GM18520 (cell line): ENCODE measurements at regions not wholly inside any gene's neighbourhood (a gene's known extent, or its start where the extent isn't known, plus 50 kb on each side); places are given as distances from the start of the nearest gene placed in this dataset.
A peak's percentile ranks its signal among the peaks of the same experiment; 100 is the strongest.
"Not testable (repeated sequence)": the region's sequence is repeated elsewhere in the genome, so short reads cannot be mapped to it uniquely, and the experiment has no call there.

ENCODE experiments used
- ATAC-seq: cut with Tn5 transposase; IDR thresholded peaks from one replicate; pipeline ENCODE4 v1.9.1; 2021; ENCODE audit not compliant: unreplicated experiment

DNA sequence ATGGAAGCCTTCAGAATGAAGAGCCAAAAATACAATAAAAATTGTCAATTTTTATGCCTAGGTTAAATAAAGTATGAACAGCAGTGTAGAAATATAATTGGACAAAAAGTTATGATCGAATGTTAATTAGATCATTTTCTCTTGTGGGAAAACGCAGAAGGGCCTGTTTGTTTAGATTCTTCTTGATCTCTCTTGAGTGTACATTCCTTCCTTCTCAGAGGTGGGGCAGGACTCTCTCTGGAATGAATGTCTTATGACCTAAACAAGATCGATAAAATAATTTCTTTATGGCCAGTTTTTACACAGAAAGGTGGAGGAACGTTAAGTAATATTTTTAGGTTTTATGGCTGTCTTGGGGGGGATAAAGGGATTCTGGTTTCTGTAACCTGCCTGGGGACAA, 500.1 kb upstream of the MARCKS start:
- no peak for ATAC-seq

DNA sequence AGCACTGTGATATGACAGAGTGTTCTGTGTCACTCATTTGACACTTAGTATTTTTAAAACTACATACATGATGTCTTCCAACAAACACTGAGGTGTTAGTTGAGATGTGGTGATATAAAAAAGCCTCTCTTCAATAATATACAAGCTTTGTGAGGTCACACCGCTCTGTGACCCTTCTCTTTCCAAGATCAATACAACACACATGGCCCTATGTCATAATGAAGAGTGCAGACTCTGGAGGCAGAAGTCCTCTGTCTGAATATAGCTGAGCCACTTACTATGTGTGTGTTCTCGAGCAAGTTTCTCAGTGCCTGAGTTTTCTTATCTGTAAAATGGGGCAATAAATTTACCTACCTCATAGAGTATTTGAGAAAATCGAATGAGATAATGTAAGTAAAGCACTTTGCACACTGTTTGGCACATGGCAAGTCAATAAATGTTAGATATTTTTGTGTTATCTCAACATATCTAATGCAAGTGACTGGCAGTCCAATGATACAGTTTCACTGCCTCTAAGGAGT, 499.0 kb upstream of the MARCKS start:
- no peak for ATAC-seq

DNA sequence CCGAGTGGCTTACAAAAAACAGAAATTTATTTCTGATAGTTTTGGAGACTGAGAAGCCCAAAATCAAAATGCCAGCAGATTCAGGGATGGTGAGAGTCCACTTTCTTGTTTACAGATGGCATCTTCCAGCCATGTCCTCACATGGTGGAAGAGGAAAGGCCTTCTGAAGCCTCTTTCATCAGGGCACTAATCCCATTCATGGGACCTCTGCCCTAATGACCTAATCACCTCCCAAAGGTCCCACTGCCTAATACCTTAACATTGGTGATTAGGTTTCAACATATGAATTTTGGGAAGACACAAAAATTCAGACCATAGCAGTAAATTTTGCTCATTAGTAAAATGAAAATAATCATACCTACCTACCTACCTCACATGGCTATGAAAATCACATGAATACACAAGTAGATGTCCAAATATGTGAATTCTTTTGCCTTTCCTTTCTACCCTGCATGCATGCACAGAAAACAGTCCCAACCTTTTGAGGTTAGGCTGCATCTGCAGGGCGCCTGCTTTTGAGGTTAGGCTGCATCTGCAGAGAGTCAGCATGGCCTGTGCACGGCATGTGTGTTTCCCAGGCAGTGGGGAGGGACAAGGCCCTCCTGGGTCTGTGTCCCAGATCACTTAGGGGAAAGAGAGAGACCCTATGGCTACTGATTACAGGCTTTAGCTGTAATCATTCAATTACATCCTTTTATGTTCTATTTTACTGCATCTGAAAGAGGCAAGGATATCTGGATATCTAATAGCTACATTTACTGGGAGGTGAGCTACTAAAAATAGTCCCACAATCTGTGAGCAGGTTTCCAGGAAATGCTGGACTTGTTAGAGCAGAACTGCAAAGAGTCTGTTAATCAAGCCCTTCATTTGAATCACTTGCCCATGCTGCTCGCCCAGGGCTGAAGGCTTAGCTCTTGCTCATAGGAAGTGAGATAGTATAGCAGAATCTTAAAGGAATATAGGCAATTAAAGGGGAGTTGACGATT, 497.7 kb upstream of the MARCKS start:
- no peak for ATAC-seq

DNA sequence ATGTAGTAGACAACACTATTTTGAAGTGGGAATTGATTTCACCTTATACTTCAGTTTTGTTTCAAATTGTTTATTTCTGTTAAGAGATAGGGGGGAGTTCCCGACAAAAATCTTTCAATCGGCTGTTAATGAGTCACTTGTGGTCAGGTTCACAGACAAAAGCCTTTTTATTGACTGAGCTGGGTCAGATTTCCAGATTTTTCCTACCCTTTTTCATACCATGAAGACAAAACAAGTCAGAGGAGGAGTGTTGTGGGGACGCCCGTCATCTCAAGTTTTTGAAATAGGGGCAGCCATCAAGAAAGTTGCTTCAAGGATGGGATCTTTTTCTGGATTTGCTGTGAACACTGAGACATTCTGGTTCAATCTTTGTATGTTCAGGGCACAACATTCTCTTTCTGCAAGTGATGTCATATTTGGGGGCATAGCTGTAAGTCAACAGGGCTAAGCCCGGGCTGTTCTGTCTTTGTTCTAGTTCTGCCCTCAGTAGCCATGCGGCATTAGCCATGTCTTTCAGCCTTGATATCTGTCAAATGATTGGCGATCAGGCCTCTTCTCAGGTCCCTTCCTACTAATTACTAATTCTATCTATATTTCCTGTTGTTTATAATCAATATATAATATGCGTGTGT, 496.0 kb upstream of the MARCKS start:
- no peak for ATAC-seq

DNA sequence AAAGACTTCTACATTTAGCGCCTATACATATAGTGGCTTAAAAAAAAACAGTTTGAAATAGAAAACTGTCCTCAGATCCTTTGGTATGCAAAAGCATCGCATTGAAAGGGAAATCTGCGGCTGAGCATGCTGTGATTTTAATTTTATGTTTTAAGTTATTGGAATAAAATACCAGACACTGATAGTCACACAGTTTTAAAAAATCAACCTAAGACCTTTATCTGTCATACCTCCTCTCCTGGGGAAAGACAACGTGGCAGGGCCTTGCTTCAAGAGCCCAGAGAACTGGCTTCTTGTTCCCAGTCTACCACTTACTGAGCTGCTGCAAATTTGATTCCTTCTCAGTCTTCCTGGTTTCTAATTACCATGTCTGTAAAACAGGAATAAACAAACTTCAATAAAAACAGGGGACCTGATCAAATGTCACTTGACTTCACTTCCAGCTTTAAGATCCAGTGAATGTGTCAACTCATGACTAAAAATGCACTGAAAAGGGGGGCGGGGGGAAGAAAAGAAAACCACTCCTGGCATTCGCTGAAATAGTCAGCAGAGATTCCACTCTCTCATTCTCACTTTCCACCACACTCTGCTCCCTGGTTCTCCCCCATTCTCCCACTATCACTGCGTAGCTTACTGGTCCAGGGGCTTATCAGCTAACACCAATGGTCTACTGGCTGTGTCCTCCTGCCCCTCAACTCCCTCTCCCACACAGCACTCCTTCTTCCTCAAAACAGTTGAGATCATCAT, 494.7 kb upstream of the MARCKS start:
- no peak for ATAC-seq

DNA sequence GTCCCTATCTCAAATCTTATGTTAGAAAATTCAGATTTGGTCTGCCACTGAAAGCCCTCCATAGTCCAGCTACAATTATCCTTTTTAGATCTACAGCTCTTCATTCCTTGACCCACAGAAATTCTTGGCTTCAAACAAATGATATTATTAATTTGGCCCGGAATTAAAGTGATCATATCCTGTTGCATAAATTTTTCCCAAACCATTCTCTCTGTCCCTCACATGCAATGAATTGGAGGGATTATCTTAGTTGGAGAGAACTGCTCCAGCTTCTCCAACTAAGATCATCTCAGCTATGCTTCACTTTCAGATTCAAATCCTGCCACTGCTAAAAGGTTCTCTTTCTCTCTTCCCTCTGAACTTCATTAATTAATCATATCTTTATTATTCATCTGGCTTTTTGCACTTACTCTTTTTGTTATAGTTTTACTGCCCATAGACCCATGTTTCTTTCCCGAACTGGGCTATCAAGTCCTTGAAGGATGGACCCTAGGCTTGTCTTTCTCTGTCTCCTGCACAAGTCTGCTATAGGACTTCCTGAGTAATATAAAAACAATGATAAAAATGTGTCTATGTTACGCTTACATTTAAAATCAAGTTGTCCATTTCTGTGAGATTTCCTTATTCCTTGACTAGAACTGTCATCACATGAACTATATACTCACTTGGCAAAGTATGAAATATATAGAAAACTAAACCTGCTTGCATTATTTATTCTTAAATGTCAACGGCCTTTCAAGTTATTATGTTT, 493.9 kb upstream of the MARCKS start:
- no peak for ATAC-seq

DNA sequence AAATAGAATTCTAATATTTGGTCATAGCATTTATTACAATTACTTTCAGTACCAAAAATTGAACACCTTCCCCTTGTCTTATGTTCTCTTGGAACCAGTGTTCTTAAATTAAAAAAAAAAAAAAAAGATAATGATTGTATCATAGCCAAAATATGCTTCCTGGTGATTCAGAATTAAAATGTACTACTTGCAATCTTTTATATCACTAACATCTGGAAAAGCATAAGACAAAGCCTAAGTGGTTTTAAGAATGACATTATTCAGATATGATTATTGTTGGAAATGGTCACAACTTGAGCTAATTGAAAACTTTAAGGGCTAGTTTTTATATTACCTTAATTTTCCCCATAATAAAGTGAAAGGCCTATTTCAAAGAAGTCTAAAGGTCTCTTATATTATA, 493.3 kb upstream of the MARCKS start:
- ATAC-seq = no peak

DNA sequence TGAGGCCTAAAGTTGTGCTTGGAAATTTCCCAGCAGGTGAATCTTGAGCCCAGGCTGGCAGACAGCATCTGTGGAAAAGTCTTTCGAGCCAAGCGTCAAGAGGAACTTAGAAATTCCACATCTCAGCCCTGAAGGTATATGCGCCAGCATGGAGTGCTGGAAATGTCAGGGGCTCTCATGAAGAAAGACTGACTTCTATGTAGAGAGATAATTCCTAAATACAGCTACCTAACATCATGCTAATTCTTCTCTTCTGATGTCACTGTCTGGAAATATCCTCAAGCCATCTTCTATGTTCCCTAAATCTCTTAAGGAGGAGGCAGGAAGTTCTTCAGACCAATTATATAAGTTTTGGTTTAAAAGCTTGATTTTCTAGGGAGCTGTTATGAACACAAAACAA, 492.4 kb upstream of the MARCKS start:
- no peak for ATAC-seq

DNA sequence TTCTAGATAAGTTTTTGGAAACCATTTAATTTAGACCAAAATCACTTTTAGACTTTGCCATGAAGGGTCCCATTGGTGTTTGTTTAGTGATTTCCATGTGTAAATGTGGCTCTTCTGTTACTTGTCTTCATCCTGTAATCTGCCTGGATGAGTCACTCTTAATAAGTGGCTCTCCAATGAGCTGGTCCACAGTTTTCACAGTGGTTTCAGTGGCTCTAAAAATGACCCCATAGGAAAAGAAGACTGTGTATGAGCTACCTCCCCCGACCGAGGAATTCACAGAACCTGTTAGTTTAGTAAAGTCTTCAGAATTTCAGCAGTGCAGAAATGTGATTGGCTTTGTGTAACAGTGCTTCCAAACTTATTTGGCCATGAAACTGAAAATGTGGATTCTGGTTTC, 492.0 kb upstream of the MARCKS start:
- no peak for ATAC-seq

DNA sequence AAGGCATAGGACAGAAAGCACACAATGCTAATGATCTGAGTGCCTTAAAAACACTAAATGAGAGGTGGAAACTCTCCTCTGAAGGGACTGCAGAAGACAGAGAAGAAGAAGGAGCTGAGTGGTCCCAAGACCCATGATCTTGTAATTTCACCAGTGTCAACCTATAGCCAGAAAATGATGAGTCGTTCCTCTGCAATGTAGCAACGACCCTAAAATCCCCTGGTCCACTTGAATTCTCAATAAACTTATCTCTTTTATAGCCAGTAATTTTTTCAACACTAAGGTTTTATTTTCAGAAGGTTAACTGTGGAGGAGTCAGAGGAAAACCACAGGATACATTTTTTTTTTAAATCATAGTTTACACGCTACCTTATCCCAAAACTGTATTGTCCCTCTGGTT, 490.6 kb upstream of the MARCKS start:
- no peak for ATAC-seq

DNA sequence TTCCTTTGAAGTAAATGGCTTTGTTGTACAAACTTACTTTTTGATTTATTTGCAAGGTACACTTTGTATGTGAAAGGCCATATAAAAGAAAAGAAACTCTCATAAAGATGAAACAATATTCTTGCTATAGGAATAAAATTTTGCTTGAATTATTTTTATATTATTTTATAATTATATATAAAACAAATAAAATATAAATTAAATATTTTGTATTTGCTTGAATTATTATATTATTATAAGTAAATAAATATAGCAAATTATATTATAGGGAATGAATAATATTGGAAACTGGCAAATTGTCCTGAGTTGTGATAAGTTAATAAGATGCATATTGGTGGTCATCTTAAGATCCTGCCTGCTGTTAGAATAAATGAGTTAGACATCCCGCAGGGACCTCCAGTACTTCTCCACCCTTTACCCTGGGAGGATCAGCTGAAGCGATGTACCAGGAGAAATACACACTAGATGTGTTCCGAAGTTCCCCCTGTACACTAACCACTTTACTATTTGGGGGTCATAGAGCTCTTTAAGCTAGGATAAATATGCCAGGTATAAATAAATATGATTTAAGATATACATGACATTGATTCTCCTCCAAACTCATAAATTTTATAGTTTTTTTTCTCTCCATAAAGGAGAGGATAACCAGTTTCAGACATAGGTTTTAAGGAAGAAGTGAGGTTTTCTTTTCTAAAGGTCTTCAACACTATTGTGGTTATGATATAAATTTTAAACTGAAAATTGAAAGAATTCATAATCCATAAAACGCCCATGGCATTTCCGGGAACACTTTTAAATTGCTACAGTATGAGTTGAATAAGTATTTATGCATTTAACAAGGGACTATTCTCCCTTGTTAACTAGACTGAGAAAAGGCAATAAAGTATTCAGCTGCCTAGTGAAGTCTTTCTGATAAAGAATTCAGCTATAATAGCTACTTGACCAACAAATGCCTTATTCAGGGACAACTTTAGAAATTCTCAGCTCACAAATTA, 486.3 kb upstream of the MARCKS start:
- ATAC-seq = no peak

DNA sequence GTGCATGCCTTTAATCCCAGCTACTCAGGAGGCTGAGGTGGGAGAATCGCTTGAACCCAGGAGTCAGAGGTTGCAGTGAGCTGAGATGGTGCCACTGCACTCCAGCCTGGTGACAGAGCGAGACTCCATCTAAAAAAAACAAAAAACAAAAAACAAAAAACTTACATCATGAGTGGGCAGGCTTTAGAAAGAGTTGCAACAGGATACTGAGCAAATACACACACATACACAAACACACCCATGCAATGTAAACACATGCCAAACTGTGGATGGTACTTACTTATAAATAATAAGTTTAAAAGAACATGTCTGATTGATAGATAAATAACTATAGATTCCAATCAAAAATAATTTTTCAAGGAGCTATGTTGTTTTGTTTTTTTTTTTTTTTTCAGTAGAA, 481.7 kb upstream of the MARCKS start:
- not testable (repeated sequence) for ATAC-seq

DNA sequence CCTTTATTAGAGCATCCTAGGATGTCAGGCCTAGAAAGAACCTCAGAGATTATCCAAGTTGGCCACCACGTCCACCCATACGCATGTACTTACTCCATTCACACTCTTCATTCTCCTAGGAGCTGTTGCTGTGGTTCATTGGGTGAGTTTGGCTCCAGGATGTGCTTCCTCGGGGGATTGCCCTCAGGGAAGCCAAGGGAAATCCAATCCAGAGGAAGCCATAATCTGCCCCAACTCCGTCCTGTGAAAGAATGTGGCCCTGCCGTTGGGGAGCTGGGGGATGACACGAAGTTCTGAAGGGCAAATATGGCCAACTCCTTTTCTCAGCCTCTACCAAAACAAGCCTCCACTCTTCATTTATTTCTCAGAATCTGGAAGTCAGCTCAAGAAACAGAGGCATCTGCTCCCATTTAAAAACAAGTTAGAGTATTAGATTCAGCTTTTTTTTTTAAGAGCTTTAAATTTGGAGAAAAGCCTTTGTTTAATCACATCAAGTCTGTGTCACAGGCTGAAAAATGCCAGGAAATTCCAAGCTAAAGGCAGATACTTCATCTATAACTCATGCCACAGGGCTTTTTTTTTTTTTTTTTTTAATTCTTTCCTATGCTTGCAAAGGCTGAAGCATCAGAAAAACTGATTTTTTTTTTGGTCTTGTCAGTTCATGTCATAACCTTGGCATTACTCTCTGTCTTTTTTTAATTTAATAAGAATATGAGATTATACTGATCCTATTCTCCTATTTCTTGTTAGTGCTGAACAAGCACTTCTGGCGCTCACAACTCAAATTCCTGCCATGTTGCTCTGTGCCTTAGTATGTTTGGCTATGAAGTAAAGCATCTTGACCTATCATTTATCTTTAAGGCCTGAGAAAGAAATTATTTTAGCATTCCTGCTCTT, 480.9 kb upstream of the MARCKS start:
- no peak for ATAC-seq

DNA sequence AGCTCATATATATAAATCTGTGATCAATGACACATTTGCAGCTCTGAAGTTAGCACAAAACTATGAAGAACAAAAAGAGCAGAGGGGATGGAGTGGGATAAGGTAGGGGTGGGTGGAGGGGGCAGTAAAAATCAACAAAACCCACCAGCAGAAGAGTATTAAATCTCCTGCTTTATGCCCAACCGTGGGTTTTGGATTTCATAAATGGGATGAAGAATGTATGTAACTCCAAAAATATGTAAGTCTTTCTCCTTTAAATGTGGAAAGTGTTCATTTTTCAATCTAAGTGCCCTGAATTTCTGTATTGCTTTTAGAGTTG, 480.3 kb upstream of the MARCKS start:
- no peak for ATAC-seq

DNA sequence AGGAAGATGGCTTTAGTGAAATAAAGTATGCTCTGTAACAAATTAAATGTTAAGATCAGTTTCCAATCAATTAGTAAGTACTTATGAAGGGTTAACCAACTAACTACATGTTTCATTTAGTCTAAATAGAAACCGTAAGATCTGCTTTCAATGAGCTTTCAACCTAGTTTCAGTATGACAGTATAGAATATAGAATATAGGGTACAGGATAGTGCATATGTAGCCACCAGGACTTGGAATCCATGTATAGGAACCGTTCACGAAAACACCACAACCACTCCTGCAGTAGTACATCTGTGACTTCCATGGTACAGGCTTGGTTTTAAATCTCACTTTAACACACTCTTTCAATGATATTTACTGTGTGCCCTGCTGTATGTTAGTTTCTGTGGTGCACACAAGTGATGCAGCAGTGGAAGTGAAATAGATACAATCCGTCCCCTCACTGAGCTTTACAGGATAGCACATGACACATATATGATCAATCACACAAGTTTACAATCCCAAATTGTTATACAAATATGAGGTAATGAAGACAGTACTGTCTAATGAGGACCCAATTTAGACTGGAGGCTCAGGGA, 479.7 kb upstream of the MARCKS start:
- peak; percentile 52 for ATAC-seq

DNA sequence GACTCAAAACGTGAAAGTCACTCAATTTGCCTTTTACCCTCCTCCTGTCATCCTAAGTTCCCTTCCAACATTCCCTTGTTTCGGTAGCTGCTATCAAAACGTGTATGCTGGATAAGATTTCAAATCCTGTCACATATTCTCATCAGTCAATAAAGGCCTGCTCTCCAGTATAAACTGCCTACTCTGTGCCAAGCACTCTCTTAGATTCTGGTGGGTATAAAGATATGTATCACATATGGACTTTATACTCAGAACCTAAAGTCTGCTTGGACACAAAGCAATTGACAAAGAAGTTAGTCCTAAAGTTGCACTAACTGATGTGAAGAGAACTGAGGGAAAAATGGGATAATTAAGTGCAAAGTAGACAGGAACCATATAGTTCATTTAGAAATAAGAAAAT, 476.6 kb upstream of the MARCKS start:
- ATAC-seq = no peak

DNA sequence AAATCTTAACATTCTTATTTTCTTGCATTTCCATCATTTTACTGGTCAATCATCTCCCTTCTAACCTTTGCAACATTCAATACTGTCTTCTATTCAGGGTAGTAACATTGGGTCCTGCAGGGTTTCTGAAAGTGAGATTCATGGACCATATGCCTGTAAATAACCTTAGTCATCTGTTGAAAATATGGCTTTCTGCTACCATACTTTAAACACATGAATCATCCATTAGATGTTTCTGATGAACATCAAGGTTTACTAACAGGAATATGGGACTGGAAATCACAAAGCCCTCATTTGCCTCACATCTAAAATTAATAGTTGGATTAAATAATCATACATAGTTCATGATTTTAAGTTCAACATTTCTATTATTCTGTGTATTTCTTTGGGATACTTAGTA, 475.9 kb upstream of the MARCKS start:
- ATAC-seq = no peak

DNA sequence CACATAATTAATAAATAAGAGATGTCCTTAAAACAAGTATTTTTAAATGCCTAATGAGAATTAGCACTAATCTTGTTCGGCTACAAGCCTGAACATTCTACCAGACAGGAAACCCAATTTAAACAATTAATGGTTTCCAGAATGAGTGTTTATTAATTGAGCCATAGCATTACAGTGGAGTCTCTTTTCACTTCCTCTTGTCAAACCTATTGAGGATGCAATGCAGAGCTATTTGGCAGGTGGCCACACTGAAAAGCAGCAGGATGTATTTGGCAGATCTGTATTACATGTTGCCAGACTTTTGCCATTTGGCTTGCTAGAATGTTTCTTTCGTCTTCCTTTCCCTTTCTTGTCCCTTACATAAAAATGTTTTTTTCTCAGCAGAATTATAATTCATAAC, 475.2 kb upstream of the MARCKS start:
- peak; percentile 52 for ATAC-seq
